ENCODE measurements at regions not wholly inside any gene's neighbourhood (a gene's known extent, or its start where the extent isn't known, plus 50 kb on each side); places are given as distances from the start of the nearest gene placed in this dataset.

DNA sequence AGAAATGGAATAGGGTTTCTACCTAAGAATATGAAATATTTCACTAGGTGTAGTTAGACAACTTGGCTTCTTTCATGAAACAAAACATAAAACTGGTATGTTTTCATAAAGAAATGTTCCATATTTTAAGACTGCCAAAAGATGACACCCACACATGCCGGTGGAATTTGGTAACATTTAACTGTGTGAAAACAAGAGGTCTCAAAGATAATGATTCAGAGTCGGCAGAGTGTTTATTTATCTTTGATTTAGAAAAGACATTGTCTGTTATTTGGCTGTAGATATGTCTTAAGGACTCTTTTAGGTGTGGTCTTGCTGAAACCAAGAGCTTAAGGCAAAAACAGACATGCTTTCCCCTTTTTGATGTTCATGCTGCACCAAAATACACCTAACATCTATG, 63.5 kb upstream of the FN1 start:
- DNase-seq (ENCODE audit: low spot score): no peak

DNA sequence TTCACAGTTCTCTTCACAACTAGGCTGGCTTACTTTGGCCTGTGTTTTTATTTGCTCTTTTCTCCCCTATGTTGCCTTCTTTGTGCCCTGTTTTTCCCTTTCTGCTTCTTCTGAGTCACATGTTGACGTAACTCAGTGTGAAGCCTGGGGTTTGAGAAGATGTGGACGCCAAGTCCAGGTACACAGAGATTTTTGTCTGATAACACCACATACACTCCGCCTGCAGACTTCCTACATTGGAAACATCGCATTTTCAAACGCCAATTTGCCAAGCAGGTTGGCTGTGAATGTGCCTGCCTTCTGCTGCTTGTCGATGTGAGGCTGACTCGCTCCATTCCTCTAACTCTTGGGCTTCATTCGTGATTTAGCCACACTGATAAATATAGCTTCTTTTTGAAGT, 62.6 kb upstream of the FN1 start:
- DNase-seq (ENCODE audit: low spot score): no peak

DNA sequence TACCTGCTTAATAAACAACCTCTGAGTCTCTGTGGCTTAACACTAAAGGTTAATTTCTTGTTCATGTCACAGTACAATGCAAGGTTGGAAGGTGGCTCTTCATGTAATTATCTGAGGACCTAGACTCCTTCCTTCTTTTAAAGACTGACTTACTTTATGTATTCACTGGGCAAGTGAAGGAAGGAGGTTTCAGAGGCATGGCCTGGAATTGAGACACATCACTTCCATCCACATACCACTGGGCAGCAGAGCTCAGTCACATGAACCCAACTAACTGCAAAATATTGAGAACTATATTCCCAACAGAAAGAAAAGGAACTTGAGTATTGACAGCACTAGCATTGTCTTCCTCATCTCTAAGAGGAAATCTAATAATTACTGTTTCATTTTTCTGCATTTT, 57.5 kb upstream of the FN1 start:
- DNase-seq (ENCODE audit: low spot score): no peak

DNA sequence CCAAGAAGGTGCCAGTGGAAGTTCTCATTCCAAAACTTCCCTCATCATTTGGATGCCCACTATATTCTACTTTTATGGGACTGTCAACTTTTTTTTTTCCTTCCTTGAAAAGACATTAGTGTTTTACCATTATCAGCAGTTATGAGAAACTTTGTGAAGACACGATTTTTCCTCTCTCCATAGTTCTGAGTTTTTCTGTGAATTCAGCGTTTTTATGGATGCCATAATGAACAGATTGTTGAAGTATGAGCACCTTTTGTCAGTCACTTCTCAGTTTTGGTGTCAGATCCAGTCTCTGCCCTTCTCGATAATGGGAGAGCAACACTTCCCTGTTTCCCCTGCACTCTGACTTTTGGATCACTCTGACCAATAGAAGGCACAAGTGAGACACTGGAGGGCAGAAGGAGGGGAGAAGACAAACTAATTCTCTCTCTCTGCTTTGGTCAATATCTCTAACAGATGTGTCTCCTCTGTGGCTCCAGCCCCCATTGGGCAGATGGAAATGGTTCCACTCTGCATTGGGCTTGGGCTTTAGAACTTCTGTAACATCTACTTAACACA, 53.5 kb upstream of the FN1 start:
- no peak for DNase-seq (ENCODE audit: low spot score)

DNA sequence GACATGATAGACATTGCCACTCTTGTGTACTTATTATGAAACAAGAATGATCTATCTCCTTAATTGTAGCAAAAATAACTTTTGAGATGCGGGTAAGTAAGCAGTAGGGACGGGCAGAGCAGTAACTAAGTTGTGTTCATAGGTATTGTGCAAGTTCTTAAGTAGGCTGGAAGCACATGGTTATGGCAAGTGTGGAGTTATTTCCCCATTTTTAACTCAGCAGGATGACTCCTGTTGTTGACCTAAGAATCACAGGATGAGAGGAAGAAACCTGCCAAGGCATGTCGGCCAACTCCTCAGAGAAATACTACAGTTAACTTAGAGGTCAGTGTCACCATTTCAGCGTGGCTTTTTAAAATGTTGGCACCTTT, 51.1 kb upstream of the FN1 start:
- DNase-seq (ENCODE audit: low spot score): no peak

DNA sequence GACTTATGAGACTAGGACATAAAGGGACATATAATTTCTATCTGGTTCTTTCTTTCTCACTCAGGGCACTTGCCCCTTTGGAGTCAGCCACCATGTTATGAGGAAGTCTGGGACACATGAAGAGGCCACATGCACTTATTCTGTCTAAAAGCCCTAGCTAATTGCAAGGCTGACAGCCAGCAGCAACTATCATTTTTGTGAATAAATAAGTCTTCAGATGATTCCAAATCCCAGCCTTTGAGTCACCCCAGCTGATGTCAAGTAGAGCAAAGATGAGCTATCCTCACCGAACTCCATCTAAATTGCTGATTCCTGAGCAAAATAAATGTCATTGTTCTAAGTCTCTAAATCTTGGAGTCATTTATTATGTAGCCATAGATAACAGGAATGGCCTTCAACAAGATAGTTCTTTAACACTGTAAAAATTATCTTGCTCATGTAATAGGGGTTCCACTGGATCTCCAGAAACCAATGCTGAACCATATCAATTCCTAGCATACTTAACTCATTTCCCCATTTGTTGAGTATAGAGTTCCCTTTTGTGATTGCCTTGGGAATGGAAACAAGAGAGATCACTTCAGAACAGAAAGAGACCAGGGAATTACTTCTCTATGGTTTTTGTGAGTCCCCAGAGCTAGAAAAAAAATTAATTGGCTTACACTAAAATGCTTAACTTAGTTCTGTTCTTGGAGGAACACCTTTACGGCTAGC, 50.6 kb upstream of the FN1 start:
- no peak for DNase-seq (ENCODE audit: low spot score)
